Loucy (cell line): ENCODE measurements at regions not wholly inside any gene's neighbourhood (a gene's known extent, or its start where the extent isn't known, plus 50 kb on each side); places are given as distances from the start of the nearest gene placed in this dataset.

Source experiments
- CTCF ChIP-seq: fragments of 200-600 bp; sonication (generic); conservative IDR thresholded peaks from 2 replicates; pipeline ENCODE4 v1.5.1; 2014; ENCODE audit warnings: mild to moderate bottlenecking, antibody characterized with exemption, low read length
- EZH2phosphoT487 ChIP-seq: fragments of 200-600 bp; IDR thresholded peaks from 2 replicates; pipeline ENCODE4 v1.6.1; 2018; ENCODE audit warnings: antibody characterized with exemption, mild to moderate bottlenecking, moderate library complexity, borderline replicate concordance

GRCh38 chr2:143977356-143977755 is 542.6 kb downstream of the ZEB2 start:
- TF ChIP-seq CTCF (no peak), EZH2phosphoT487 (no peak)
